ENCODE measurements at regions not wholly inside any gene's neighbourhood (a gene's known extent, or its start where the extent isn't known, plus 50 kb on each side); places are given as distances from the start of the nearest gene placed in this dataset.

DNA sequence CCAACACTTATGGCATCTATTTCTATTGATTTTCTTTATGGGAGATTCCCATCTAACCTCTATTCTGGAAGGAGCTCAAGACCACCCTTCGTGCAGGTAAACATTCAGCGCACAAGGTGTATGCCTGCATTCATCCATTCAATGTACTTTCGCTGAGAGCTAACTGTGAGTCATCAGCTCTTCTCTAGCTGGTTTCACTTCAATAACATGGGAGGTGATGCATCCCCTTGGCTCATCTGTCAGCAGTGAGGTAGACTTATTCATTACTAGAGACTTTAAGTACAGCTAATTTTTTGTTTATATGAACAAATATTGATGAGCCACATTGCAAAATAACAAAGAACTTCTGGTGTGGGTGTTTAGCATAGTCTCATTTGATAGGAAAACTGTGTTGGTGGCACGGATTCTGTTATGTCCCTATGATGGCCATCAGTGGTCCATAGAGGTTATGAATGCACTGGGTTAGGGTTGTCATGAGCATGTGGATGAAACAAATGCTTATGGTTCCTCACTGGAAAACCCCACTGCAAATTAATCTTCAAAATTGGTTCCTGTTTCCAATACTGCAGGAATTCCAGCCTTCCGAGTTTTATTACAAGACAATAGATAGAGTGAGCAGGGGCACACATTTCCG, 1151.0 kb downstream of the BCL11B start:
- POLR2A ChIA-PET, result no interaction called here
- CTCF ChIA-PET, result no interaction called here
- H3K9me3 ChIP-seq (ENCODE audit: control insufficient read depth, insufficient read depth, low read depth, low read length), result no peaks in the 10 kb centered on the region
- no peak overlapping the region for H3K4me3 ChIP-seq (ENCODE audit: low read depth, low read length)
- no peaks in the 10 kb centered on the region for H3K4me1 ChIP-seq (ENCODE audit: control insufficient read depth, insufficient read depth, low read length)
- H3K36me3 ChIP-seq (ENCODE audit: control insufficient read depth in 2 of 2, insufficient read depth in 1 of 2, low read length in 2 of 2), result no peaks in the 10 kb centered on the region
- TF ChIP-seq ZNF2 (tag by site-specific recombination; IDR thresholded peaks at IDR 0.05), result no peak
- TF ChIP-seq, protein P1, sequence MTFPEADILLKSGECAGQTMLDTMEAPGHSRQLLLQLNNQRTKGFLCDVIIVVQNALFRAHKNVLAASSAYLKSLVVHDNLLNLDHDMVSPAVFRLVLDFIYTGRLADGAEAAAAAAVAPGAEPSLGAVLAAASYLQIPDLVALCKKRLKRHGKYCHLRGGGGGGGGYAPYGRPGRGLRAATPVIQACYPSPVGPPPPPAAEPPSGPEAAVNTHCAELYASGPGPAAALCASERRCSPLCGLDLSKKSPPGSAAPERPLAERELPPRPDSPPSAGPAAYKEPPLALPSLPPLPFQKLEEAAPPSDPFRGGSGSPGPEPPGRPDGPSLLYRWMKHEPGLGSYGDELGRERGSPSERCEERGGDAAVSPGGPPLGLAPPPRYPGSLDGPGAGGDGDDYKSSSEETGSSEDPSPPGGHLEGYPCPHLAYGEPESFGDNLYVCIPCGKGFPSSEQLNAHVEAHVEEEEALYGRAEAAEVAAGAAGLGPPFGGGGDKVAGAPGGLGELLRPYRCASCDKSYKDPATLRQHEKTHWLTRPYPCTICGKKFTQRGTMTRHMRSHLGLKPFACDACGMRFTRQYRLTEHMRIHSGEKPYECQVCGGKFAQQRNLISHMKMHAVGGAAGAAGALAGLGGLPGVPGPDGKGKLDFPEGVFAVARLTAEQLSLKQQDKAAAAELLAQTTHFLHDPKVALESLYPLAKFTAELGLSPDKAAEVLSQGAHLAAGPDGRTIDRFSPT (tag by site-specific recombination; IDR thresholded peaks at IDR 0.05), result no peak
- TF ChIP-seq, protein P2, sequence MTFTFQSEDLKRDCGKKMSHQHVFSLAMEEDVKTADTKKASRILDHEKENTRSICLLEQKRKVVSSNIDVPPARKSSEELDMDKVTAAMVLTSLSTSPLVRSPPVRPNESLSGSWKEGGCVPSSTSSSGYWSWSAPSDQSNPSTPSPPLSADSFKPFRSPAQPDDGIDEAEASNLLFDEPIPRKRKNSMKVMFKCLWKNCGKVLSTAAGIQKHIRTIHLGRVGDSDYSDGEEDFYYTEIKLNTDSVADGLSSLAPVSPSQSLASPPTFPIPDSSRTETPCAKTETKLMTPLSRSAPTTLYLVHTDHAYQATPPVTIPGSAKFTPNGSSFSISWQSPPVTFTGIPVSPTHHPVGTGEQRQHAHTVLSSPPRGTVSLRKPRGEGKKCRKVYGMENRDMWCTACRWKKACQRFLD (tag by site-specific recombination; IDR thresholded peaks at IDR 0.05), result no peak
- TF ChIP-seq, protein P3, sequence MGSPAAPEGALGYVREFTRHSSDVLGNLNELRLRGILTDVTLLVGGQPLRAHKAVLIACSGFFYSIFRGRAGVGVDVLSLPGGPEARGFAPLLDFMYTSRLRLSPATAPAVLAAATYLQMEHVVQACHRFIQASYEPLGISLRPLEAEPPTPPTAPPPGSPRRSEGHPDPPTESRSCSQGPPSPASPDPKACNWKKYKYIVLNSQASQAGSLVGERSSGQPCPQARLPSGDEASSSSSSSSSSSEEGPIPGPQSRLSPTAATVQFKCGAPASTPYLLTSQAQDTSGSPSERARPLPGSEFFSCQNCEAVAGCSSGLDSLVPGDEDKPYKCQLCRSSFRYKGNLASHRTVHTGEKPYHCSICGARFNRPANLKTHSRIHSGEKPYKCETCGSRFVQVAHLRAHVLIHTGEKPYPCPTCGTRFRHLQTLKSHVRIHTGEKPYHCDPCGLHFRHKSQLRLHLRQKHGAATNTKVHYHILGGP (tag by site-specific recombination; IDR thresholded peaks at IDR 0.05), result no peak
- no peak for TF ChIP-seq ZNF830 (tag by site-specific recombination; IDR thresholded peaks at IDR 0.05; ENCODE audit: low read depth)
- TF ChIP-seq ZNF548 (tag by site-specific recombination; IDR thresholded peaks at IDR 0.05), result no peak
- no peak for TF ChIP-seq ZNF610 (tag by site-specific recombination; IDR thresholded peaks at IDR 0.05; ENCODE audit: borderline replicate concordance)
- TF ChIP-seq, protein P4, sequence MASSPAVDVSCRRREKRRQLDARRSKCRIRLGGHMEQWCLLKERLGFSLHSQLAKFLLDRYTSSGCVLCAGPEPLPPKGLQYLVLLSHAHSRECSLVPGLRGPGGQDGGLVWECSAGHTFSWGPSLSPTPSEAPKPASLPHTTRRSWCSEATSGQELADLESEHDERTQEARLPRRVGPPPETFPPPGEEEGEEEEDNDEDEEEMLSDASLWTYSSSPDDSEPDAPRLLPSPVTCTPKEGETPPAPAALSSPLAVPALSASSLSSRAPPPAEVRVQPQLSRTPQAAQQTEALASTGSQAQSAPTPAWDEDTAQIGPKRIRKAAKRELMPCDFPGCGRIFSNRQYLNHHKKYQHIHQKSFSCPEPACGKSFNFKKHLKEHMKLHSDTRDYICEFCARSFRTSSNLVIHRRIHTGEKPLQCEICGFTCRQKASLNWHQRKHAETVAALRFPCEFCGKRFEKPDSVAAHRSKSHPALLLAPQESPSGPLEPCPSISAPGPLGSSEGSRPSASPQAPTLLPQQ (tag by site-specific recombination; IDR thresholded peaks at IDR 0.05), result no peak
- TF ChIP-seq ZNF785 (tag by site-specific recombination; IDR thresholded peaks at IDR 0.05), result no peak
- TF ChIP-seq ZBTB8A (tag by site-specific recombination; IDR thresholded peaks at IDR 0.05), result no peak
- TF ChIP-seq OVOL3 (tag by site-specific recombination; IDR thresholded peaks at IDR 0.05), result no peak
- TF ChIP-seq, protein P5, sequence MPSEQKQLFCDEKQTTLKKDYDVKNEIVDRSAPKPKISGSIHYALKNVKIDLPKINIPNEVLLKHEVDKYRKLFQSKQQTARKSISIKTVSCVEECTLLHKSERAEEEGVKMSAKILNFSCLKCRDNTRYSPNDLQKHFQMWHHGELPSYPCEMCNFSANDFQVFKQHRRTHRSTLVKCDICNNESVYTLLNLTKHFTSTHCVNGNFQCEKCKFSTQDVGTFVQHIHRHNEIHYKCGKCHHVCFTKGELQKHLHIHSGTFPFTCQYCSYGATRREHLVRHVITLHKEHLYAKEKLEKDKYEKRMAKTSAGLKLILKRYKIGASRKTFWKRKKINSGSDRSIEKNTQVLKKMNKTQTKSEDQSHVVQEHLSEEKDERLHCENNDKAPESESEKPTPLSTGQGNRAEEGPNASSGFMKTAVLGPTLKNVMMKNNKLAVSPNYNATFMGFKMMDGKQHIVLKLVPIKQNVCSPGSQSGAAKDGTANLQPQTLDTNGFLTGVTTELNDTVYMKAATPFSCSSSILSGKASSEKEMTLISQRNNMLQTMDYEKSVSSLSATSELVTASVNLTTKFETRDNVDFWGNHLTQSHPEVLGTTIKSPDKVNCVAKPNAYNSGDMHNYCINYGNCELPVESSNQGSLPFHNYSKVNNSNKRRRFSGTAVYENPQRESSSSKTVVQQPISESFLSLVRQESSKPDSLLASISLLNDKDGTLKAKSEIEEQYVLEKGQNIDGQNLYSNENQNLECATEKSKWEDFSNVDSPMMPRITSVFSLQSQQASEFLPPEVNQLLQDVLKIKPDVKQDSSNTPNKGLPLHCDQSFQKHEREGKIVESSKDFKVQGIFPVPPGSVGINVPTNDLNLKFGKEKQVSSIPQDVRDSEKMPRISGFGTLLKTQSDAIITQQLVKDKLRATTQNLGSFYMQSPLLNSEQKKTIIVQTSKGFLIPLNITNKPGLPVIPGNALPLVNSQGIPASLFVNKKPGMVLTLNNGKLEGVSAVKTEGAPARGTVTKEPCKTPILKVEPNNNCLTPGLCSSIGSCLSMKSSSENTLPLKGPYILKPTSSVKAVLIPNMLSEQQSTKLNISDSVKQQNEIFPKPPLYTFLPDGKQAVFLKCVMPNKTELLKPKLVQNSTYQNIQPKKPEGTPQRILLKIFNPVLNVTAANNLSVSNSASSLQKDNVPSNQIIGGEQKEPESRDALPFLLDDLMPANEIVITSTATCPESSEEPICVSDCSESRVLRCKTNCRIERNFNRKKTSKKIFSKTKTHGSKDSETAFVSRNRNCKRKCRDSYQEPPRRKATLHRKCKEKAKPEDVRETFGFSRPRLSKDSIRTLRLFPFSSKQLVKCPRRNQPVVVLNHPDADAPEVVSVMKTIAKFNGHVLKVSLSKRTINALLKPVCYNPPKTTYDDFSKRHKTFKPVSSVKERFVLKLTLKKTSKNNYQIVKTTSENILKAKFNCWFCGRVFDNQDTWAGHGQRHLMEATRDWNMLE (tag by site-specific recombination; conservative IDR thresholded peaks at IDR 0.05; ENCODE audit: low read depth), result no peak
- TF ChIP-seq SETDB1 (IDR thresholded peaks at IDR 0.05; ENCODE audit: insufficient read length, low read length), result no peak
- TF ChIP-seq ZBTB21 (tag by site-specific recombination; IDR thresholded peaks at IDR 0.05), result no peak
- no peak overlapping the region for H3K27ac ChIP-seq (ENCODE audit: extremely low read depth, low read depth, low read length)
